ENCODE measurements at regions not wholly inside any gene's neighbourhood (a gene's known extent, or its start where the extent isn't known, plus 50 kb on each side); places are given as distances from the start of the nearest gene placed in this dataset.
A peak's percentile ranks its signal among the peaks of the same experiment; 100 is the strongest.

GRCh38 chr12:24599736-24600135 lies 349.2 kb downstream of the BCAT1 start:
- peaks cover 4% of the 10 kb centered on the region for H3K36me3 ChIP-seq (replicated peaks; ENCODE audit: low read depth, low read length)
- H3K4me2 ChIP-seq (ENCODE audit: low read length) = peak overlapping the region; percentile 65

GRCh38 chr12:24597580-24597979 lies 351.3 kb downstream of the BCAT1 start:
- TF ChIP-seq CTCF (IDR thresholded peaks at IDR 0.05; ENCODE audit: low read depth, low read length) (no peak), EZH2phosphoT487 (IDR thresholded peaks at IDR 0.05; ENCODE audit: low read depth) (no peak)
- Histone ChIP-seq H3K27ac (ENCODE audit: low read length) (no peak overlapping the region), H3K9ac (ENCODE audit: low read length) (no peak overlapping the region), H3K4me1 (ENCODE audit: low read length) (peaks cover 60% of the 10 kb centered on the region), H3K36me3 (replicated peaks; ENCODE audit: low read depth, low read length) (peaks cover 4% of the 10 kb centered on the region), H2AFZ (ENCODE audit: low read depth, low read length) (no peak overlapping the region), H4K20me1 (ENCODE audit: insufficient read depth, low read length) (no peaks in the 10 kb centered on the region), H3K79me2 (ENCODE audit: low read length) (no peaks in the 10 kb centered on the region), H3K27me3 (ENCODE audit: low read depth, low read length) (no peaks in the 10 kb centered on the region), H3K4me3 (ENCODE audit: low read length) (no peak overlapping the region), H3K9me3 (ENCODE audit: insufficient read depth, low read length) (no peaks in the 10 kb centered on the region), H3K4me2 (ENCODE audit: low read length) (no peak overlapping the region)

More at GRCh38 chr12:24599736-24600135, 349.2 kb downstream of the BCAT1 start:
- TF ChIP-seq CTCF (IDR thresholded peaks at IDR 0.05; ENCODE audit: low read depth, low read length) (no peak), EZH2phosphoT487 (IDR thresholded peaks at IDR 0.05; ENCODE audit: low read depth) (no peak)
- Histone ChIP-seq H3K27me3 (ENCODE audit: low read depth, low read length) (no peaks in the 10 kb centered on the region), H3K9me3 (ENCODE audit: insufficient read depth, low read length) (no peaks in the 10 kb centered on the region), H3K27ac (ENCODE audit: low read length) (peak overlapping the region; percentile 84), H3K79me2 (ENCODE audit: low read length) (no peaks in the 10 kb centered on the region), H3K4me1 (ENCODE audit: low read length) (peaks cover 68% of the 10 kb centered on the region), H3K4me3 (ENCODE audit: low read length) (peak overlapping the region; percentile 28), H2AFZ (ENCODE audit: low read depth, low read length) (peak overlapping the region; percentile 29; the same call in 1 of the 2 replicates), H4K20me1 (ENCODE audit: insufficient read depth, low read length) (no peaks in the 10 kb centered on the region), H3K9ac (ENCODE audit: low read length) (peak overlapping the region; percentile 52)

- Histone ChIP-seq H3K36me3 (replicated peaks; ENCODE audit: low read depth, low read length) (peaks cover 4% of the 10 kb centered on the region), H4K20me1 (ENCODE audit: insufficient read depth, low read length) (no peaks in the 10 kb centered on the region), H3K79me2 (ENCODE audit: low read length) (no peaks in the 10 kb centered on the region), H3K27me3 (ENCODE audit: low read depth, low read length) (no peaks in the 10 kb centered on the region), H3K9me3 (ENCODE audit: insufficient read depth, low read length) (no peaks in the 10 kb centered on the region), H3K4me3 (ENCODE audit: low read length) (no peak overlapping the region), H2AFZ (ENCODE audit: low read depth, low read length) (no peak overlapping the region), H3K27ac (ENCODE audit: low read length) (no peak overlapping the region), H3K4me1 (ENCODE audit: low read length) (peaks cover 64% of the 10 kb centered on the region), H3K9ac (ENCODE audit: low read length) (peak overlapping the region; percentile 21; the same call in 1 of the 2 replicates), H3K4me2 (ENCODE audit: low read length) (no peak overlapping the region)
- TF ChIP-seq CTCF (IDR thresholded peaks at IDR 0.05; ENCODE audit: low read depth, low read length) (peak; percentile 85), EZH2phosphoT487 (IDR thresholded peaks at IDR 0.05; ENCODE audit: low read depth) (no peak)
Observed at GRCh38 chr12:24596768-24597388, 352.0 kb downstream of the BCAT1 start.

- peak; percentile 57 for TF ChIP-seq CTCF (IDR thresholded peaks at IDR 0.05; ENCODE audit: low read depth, low read length)
- TF ChIP-seq EZH2phosphoT487 (IDR thresholded peaks at IDR 0.05; ENCODE audit: low read depth) = no peak
- Histone ChIP-seq H3K27me3 (ENCODE audit: low read depth, low read length) (no peaks in the 10 kb centered on the region), H3K79me2 (ENCODE audit: low read length) (no peaks in the 10 kb centered on the region), H3K27ac (ENCODE audit: low read length) (no peak overlapping the region), H3K4me2 (ENCODE audit: low read length) (peak overlapping the region; percentile 33), H3K9me3 (ENCODE audit: insufficient read depth, low read length) (no peaks in the 10 kb centered on the region), H4K20me1 (ENCODE audit: insufficient read depth, low read length) (no peaks in the 10 kb centered on the region), H3K4me1 (ENCODE audit: low read length) (peaks cover 57% of the 10 kb centered on the region), H3K9ac (ENCODE audit: low read length) (no peak overlapping the region), H3K36me3 (replicated peaks; ENCODE audit: low read depth, low read length) (peaks cover 4% of the 10 kb centered on the region), H3K4me3 (ENCODE audit: low read length) (no peak overlapping the region), H2AFZ (ENCODE audit: low read depth, low read length) (no peak overlapping the region)
Observed at GRCh38 chr12:24595652-24596235, 353.2 kb downstream of the BCAT1 start.

Data from OCI-LY3 (cell line).